Ammon's horn (tissue), 1 donor: ENCODE measurements at regions not wholly inside any gene's neighbourhood (a gene's known extent, or its start where the extent isn't known, plus 50 kb on each side); places are given as distances from the start of the nearest gene placed in this dataset.

Experiments used
- DNase-seq: peaks from one replicate; pipeline ENCODE4 v3.0.0-alpha.2; 2016; ENCODE audit warnings: low spot score

DNA sequence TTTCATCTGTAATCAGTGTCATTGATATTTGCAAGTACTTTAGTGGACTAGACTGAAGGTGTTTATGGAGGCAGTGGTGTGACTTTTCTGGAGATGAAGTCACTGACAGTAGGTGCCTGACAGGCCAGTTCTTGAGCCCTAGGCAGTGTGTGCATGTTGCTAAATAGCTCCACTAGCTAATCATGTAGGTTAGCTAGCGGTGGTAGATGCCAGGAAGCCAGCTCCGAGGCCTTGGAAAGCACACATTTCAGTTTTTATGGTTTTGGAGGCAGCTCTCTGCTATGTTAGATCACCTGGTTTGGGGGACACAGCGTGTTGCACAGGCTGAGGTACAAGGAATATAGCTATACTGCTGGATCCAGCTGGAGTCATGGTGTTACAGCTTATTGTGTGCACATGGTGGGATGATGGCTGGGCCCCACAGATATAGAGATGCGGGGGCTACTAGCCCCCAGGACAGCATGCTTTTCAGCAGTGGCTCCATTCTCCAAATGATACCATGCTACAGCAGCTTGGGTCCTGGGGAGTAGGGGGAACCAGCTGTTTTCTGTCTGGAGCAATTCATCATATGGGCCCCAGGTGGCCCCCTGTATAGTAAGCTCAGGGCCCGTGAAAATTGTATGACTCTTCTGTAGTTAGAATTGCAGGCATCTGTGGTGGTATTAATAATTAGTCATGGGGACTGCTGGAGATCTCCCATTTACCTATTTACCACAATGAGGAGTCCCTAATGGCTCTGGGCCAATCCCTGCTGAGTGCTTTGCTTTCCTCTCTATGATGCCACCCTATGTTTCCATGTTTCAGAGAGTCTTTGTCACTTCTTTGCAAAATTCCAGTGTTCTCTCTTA, 367.2 kb upstream of the LMO3 start:
- DNase-seq, result no peak

DNA sequence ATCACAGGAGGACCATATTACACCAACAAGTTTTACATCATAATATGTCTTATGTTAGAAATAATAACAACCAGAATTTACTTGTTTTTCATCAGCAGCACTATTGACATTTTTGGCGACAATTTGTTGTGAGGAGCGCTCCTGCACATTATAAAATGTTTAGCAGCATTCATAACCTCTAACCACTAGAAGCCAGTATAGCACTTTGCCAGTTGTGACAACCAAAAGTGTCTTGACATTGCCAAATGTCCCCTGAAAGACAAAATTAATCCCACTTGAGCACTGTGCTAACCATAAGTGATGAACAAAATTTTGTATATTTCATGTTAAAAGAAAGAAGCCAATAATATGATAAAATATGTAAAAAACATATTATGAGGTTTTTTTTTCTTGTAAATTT, 356.9 kb upstream of the LMO3 start:
- DNase-seq, result no peak

DNA sequence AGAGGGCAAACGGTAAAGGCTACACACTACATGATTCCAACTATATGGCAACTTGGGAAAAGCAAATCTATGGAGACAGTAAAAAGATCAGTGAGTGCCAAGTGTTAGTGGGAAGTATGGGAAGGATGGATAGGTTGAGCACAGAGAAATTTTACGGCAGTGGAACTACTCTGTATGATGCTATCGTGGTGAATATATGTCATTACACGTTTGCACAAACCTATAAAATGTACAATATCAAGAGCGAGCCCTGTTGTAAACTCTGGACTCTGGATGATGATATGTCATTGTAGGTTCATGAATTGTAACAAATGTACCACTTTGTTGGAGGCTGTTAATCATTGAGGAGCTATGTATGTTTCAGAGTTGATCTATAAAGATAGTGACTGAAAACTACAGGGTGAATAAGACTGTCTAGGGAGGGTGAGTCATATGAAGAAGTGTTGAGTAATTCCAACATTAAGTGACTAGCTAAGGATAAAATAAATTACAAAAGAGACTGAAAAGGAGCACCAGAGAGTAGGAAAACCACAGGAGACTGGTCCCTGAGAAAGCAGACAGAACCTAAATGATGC, 349.2 kb upstream of the LMO3 start:
- no peak for DNase-seq

DNA sequence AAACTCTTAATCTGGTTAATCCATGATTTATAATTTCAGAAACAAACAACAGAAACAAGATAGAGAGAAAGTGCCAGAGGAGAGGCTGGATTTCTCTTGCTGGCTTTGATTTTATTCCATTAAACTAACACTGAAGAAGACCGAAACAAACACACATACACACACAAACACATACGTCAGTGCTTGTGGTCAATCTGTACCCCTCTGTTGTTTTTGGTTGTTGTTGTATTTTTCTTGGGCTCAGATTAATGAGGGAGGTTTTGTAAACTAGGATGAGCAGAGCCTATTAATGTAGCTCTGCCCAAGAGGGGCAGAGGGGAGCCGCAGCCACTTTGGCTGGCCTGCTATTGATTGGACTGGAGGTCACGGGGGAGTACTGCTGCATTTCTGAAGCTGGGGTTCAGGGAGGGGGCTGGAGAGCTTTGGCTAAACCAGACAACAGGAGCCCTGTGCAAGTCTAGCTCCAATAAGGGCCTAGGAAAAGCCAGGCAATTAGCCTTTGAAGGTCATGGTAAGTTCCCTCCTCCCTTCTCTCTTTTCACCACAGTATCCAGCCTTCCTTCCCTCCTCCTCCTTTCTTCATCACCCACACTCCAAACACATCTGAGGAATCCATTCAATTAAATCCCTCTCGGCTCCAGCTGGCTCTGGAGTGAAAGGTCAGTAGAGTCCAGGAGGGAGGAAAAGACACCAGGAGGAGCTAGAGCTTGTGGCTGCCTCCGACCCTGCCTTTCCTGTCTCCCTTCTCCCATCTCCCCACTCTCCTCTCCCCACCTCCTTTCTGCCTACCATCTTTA, 344.1 kb upstream of the LMO3 start:
- no peak for DNase-seq

DNA sequence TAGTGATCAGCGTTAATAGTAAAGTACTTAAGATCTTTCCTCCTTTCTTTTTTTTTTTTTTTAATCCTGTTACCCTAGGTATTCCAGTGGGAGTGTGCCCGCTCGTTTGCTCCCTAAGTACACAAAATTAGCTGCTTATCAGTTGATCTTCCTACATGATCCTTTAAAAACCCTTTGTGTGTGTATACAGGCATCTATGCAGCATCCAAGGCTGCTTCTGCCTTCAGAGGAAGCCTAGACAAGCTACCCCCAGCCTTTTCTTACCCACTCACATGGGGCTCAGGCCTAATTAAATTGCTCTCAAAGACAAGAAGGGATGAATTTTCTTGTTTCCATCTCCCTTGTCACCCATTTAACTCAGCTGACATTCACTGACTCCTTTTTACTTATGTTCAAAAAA, 343.4 kb upstream of the LMO3 start:
- no peak for DNase-seq

DNA sequence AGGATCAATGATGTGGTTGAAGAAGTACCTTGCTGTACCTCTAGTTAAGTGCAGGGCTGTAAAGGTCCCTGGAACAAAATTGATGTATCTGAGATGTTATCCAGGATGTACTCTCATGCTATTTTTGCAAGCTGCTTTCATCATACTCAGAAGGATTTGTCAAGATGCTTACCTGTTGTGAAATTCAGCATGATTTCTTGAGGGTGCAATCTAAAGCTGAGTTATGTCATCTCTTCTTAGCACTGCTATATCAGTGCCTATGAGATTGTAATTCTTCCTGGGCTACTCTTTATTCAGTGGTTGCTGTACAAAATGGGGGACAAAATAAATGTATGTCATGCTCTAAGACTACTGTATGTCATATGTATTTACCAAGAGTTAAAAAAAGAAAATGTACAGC, 340.7 kb upstream of the LMO3 start:
- DNase-seq, result no peak

DNA sequence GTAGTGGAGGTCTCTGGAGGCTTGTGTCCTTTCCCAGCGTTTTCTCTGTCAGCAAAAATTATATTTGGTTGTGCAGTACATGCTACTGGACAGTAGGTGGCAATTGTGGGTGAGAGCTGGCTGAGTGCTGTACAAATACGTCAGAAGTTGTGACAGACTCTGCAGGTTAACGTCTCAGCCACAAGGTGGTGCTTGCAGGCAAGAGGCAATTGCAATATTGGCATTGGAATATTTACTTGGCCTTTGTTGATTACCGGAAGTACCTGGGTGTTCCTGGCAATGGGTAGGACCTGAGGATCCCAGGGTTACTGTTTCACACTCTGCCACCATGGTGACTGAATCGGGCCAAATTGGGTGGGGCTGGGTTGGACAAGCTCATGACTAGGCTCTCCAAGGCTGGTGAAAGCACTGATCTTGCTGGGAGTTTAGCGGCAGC, 333.9 kb upstream of the LMO3 start:
- no peak for DNase-seq

DNA sequence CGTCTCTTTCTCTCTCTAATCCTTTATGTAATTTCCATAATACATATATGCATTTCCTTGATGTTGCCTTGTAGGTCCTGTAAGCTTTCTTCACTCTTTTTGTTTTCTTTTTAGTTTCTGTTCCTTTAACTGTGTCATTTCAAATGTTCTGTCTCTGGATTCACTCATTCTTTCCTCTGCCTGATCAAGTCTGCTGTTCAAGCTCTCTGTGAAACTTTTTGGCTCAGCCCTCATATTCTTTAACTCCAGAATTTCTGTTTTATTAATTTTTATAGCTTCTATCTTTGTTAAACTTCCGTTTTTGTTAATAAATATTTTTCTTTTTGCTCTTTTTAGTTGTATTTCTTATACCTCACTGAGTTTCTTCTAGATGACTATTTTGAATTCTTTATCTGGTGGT, 321.3 kb upstream of the LMO3 start:
- no peak for DNase-seq

DNA sequence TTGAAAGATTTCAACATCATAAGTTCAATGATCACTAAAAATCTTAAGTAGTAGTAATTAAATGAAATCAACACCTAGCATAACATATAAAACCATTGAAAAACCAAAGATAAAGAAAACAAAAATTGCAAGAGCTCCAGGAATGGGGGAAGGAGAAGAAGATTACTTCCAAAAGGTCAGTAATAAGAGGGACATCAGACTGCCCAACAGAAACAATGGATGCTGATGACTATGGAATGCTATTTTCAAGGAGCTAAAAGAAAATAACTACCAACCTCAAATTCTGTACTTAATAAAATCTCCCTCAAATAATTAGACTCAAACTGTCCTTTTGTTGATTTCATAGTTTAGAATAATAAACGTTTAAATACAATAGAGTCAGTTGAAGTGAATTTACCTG, 314.5 kb upstream of the LMO3 start:
- DNase-seq, result no peak

DNA sequence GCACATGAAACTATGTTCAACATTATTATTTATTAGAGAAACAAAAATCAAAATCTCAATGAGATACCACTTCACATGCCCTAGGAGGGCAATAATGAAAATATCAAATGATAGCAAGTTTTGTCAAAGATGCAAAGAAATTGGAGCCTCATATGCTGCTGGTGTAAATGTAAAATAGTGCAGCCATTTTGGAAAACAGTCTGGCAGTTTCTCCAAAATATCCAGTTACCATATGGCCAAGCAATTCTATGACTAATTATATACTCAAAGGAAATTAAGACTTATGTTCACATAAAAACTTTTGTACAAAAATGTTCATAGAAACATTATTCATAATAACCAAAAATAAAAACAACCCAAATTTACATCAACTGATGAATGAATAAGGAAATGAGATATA, 313.6 kb upstream of the LMO3 start:
- no peak for DNase-seq

DNA sequence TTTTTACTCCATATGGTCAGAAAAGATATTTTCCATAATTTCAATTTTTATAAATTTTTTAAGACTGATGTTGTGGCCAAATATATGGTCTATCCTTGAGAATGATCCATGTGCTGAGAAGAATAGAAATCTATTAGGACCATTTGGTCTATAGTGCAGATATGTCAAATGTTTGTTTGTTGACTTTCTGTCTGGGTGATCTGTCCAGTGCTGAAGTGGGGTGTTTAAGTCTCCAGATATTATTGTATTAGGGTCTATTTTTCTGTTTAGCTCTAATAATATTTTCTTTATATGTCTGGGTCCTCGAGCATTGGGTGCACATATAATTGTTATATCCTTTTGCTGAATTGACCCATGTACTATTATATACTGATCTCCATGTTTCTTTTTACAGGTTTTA, 308.9 kb upstream of the LMO3 start:
- DNase-seq, result no peak

DNA sequence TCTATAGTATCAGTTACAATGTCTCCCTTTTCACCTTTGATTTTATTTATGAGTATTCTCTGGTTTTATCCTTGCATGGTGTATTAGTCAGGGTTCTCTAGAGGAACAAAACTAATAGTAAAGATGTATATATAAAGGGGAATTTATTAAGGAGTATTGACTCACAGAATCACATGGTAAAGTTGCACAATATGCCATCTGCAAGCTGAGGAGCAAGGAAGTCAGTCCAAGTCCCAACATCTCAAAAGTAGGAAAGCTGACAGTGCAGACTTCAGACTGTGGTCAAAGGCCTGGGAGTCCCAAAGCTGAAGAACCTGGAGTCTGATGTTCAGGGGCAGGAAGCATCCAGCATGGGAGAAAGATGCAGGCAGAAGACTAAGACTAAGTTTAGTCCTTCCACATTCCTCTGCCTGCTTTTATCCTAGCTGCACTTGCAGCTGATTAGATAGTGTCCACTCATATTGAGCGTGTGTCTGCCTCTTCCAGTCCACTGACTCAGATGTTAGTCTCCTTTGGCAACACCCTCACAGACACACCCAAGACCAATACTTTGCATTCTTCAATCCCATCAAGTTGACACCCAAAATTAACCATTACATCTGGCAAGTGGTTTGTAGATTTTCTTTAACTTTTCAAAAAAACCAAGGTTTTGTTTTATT, 308.0 kb upstream of the LMO3 start:
- no peak for DNase-seq

DNA sequence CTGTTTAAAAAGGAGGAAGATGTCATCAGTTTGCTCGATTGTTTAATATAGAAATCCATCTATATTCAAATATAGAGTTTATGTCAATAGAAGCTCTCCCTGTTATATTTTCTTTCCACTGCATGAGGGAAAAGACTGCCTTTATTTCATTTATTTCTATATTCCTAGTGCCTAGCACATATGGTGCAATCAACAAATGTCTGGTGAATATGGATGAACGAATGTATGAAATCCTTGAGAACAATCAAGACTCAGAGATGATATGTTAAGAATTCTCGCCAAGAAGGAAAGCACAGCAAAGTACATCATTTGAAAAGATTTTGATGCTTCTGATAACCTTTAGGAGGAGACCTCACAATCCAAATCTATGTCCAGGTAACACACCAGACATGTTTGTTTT, 296.0 kb upstream of the LMO3 start:
- no peak for DNase-seq

DNA sequence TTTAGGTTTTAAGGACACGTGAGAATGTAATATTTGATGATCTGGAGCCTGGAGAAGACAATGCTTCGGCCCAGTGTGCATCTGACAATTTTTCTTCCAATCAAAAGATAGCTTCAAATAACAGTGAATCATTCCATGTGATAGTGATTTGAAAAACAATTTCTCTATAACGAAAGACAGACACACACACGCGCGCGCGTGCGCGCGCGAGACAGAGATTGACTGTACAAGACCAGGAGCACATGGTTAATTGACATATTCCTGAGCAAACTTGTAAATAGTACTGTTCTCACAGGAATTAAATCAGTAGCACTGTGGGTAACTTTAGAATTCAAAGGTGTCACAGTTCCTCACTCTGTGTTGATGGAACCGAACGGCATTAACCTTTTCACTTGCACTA, 287.5 kb upstream of the LMO3 start:
- DNase-seq, result no peak

DNA sequence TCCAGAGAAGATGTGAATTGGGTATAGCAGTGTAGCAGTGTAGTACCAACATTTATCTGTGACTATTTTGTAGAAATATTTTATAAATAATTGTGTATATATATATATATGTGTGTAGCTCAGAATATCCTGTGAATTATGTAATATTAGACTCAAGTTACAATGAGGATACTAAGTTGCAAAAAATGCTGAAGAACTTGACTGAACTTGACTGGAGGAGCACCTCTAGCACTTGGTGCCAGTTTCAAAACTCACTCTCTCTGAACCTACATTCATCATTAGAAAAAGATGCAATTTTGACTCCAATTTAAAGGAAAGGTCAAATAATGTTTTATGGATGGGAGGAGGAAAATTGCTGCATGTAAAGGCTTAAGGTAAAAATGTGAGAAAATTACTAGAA, 285.7 kb upstream of the LMO3 start:
- DNase-seq, result no peak

DNA sequence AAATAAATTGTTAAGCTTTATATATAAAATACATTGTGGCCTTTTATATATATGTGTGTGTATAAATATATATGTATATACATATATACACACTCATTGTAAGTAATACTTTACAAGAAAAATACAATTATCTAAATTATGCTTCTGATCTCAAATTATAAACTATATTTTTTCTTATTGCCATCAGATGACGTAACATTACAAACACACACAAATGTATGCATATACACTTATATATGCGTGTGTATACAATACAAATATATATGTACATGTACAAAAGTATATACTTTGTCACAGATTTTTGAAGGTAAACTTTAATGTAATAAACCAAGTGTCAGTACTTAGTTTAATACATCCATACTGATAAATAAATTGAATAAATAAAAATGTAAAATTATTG, 278.9 kb upstream of the LMO3 start:
- DNase-seq, result no peak

DNA sequence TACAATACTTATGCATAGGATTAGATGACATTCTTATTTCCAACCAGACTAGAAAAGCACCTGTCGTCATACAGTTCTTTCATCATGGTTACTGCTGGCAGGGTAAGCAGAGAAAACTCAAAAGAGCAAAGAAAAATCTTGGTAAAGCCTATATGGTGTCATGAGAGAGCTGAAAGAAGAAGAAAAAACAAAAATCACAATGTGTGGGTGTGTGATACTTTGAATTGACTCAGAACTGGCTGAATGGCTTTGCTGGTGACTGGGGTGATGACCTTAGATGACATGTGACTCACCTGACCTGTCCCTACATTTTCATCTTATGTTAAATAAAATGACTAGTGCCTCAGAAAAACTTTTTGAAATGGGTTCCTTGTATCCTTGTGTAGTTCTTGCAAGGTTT, 278.1 kb upstream of the LMO3 start:
- DNase-seq, result no peak

DNA sequence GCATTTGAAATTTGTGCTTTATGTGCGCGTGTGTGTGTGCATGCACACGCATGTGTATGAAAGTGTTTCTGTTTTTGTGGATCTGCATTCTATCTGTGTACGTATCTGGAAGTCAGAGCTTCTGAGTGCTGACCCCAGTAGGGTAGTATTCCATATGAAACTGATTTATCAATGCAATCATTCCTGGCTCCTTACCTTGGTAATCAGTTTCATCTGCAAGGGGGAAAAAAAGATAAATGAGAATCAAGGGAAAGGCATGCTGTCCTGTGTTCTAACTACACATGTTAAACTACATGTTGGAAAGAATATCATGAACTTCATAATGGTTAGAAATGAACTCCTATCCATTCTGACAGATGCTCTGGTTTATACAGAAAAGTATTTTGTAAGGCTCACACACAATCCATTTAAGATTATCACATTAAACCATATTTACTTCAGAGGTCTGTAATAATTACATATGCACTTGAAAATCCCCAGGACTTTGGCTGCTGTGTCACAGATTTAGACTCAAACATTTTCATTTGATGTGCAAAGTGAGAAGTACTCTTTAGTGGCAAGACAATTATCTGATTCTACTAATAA, 276.1 kb upstream of the LMO3 start:
- peak; percentile 3 for DNase-seq

DNA sequence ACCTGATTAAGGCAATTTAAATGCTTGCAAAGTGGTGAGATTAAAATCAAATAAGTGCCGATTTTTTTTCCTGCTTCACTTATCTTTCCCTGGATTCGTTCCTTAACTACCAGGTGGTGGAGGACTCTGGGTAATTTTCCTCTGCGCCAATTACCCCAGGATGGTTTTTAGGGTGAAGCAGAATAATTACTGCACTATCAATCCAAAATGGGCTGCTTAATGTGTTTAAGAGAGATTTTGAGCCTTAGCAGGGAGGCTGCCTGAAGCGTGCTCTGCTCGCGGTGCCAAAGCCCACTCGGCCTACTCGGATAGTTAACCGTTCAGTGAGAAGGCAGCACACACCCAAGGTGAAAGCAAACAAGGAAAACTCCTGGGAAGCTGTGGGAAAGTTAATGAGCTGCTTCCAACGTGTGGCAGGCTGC, 274.9 kb upstream of the LMO3 start:
- peak; percentile 4 for DNase-seq

DNA sequence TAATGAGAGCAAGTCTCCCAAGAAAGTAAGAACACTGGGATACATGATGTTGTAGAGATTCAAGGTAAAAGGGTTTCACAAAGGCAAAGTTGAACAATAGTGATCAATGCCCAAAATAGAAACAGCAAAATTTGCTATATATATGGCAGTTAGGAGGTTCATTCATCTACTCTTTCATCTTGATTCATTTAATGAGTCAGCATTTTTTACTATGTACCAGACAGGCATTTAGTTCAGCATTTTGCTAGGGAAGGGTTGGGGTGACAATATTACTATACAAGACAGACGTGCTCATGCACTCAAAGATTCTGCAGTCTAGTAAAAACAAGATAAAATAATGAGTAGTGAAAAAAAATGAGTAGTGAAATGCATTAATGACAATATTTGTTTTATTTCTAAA, 264.9 kb upstream of the LMO3 start:
- DNase-seq, result no peak

DNA sequence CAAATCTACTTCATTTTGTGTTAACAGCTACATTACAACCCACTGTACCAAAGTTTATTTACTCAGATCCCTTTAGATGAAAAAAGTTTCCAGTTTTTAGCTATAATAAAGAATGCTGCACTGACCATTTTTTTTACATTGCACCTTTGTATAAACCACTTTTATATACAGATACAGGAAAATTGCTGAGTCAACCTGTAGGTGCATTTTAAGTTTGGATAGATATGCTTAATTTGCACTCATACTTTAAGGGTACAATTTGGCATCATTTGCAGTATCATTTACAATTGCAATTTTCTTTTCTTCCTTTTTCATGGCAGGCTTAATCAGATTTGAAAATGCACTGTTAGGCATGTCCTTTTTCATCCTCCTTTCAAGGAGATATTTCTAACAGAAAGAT, 257.8 kb upstream of the LMO3 start:
- no peak for DNase-seq

DNA sequence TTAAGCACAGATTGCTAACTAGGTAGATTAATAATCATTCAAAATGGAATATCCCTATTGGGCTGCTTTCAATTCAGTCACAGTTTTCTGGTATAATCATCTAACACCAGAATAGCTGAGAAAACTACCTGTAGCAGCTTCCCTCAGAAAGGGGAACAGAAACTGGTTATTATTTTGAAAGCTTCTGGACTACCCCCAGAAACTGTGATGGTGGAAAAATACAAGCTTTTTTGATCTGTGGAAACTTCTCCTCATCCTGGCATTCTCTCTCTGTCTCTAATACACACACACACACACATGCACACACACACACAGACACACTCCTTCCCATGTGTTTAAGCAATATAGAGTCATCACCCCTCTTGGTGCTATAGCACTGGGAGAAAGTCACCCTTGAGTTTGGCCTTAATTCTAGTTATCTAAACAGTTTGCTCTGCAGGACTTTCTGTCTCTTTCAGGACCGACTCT, 251.5 kb upstream of the LMO3 start:
- DNase-seq, result no peak
